ENCODE measurements at regions not wholly inside any gene's neighbourhood (a gene's known extent, or its start where the extent isn't known, plus 50 kb on each side); places are given as distances from the start of the nearest gene placed in this dataset.

DNA sequence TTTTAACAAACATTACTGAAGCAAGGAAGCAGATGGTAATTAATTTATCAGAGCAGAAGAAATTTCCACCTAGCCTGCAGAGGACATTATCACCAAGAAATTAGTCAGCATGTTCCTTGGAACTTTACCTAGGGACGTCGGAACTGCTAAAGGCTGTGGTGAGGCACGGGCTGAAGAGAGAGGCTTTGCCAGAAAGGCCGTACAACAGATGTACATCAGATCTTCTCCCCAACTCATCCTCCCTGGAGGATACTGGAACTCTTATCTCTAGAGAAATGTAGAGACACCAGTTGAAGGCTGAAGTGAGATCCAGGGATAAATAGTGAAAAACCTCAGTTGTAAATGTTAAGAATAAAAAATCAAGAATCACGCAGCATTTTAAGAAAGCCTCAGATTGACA, 257.1 kb downstream of the SAMD5 start:
- no peak for FAIRE-seq
- no peak for DNase-seq (ENCODE audit: insufficient read length)
- TF ChIP-seq POLR2A (IDR thresholded peaks at IDR 0.05; ENCODE audit: low read depth, low read length) (no peak), POLR2AphosphoS5 (IDR thresholded peaks at IDR 0.05; ENCODE audit: low read depth, low read length) (no peak), TAF1 (IDR thresholded peaks at IDR 0.05; ENCODE audit: borderline replicate concordance, low read depth, low read length) (no peak)

DNA sequence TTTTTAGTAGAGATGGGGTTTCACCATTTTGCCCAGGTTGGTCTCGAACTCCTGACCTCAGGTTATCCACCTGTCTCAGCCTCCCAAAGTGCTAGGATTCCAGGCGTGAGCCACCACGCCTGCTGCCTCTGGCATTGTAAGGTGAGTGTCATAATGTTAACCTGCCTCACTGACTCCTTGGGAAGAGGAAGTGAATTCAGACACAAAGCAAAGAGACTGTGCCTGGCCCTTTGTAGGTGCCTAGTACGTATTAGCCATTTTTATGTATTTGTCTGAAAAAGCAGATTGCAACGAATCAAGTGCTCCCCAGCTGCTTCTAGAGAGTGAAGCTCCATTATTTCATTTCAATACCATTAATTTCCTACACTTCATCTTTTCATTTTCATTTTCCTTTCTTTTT, 260.5 kb downstream of the SAMD5 start:
- no peak for FAIRE-seq
- TF ChIP-seq POLR2AphosphoS5 (IDR thresholded peaks at IDR 0.05; ENCODE audit: low read depth, low read length) = no peak
- no peak for TF ChIP-seq POLR2A (IDR thresholded peaks at IDR 0.05; ENCODE audit: low read depth, low read length)
- TF ChIP-seq TAF1 (IDR thresholded peaks at IDR 0.05; ENCODE audit: borderline replicate concordance, low read depth, low read length) = no peak

DNA sequence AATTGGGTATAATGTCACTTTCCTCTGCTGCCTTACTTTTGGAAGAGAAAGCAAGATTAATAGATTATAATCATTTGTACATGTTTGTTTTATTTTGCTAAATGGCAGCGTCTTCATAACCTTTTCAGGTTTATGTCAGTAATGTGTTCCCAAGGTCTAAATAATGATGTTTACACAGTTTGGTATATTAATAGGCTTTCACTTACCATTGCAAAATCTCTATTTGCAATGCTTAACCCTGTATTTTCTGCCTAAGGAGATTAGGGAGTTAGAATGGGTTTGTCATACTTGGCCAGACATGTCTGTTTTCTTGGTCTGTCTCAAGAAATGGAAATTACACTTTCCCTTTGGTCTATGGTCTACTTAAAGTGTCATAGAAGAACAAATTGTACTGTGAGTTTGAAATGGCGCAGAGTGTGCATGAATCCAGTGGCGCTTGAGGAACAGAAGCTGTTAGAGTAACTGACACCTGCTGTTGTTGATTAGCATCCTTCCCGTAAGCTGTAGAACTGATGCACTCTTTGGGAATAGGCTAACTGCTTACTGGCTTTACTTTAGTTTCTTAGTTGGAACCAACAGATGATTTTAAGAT, 261.1 kb downstream of the SAMD5 start:
- TF ChIP-seq POLR2A (IDR thresholded peaks at IDR 0.05; ENCODE audit: low read depth, low read length) = no peak
- TF ChIP-seq TAF1 (IDR thresholded peaks at IDR 0.05; ENCODE audit: borderline replicate concordance, low read depth, low read length) = no peak
- no peak for TF ChIP-seq POLR2AphosphoS5 (IDR thresholded peaks at IDR 0.05; ENCODE audit: low read depth, low read length)
- no peak for DNase-seq (ENCODE audit: insufficient read length)
- FAIRE-seq = no peak

More for the DNA sequence above, 260.5 kb downstream of the SAMD5 start:
- no peak for DNase-seq (ENCODE audit: insufficient read length)

DNA sequence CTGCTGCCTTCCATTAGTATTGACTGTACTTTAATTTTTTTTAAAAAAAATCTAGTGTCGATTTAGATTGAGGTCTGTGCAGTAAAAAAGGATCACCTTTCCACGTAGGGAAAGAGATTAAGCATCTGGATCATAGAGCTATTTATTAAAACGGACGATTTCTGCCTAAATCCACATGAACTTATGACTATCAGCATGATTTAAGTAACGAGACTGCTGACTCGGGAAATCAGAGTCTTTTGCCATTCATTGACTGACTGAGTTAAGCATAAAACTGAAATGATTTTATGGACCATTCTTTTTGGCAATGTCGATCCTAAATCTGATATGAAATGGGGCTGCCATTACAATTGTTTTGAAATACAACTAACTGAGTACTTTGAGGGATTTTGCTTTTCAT, 261.7 kb downstream of the SAMD5 start:
- no peak for TF ChIP-seq POLR2AphosphoS5 (IDR thresholded peaks at IDR 0.05; ENCODE audit: low read depth, low read length)
- no peak for TF ChIP-seq POLR2A (IDR thresholded peaks at IDR 0.05; ENCODE audit: low read depth, low read length)
- no peak for TF ChIP-seq TAF1 (IDR thresholded peaks at IDR 0.05; ENCODE audit: borderline replicate concordance, low read depth, low read length)
- FAIRE-seq (no peak), DNase-seq (ENCODE audit: insufficient read length) (no peak)

DNA sequence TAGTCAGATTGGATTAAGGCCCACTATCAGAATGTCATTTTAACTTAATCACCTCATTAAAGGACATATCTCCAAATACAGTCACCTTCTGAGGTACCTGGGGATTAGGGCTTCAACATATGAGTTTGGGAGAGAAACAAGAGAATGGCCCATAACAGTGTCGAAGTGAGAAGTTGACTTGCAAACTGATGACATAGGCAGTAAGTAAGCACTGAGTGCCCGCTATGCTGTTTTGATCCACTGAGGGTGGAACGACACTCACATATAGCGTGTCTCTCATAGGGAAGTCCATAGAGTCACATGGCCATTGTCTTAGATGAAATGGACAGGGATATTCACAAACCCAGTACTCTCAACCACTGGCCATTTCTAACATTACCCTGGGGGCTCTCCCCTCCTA, 264.2 kb downstream of the SAMD5 start:
- TF ChIP-seq POLR2AphosphoS5 (IDR thresholded peaks at IDR 0.05; ENCODE audit: low read depth, low read length) = no peak
- TF ChIP-seq POLR2A (IDR thresholded peaks at IDR 0.05; ENCODE audit: low read depth, low read length) = no peak
- TF ChIP-seq TAF1 (IDR thresholded peaks at IDR 0.05; ENCODE audit: borderline replicate concordance, low read depth, low read length) = no peak
- no peak for FAIRE-seq
- DNase-seq (ENCODE audit: insufficient read length) = no peak

DNA sequence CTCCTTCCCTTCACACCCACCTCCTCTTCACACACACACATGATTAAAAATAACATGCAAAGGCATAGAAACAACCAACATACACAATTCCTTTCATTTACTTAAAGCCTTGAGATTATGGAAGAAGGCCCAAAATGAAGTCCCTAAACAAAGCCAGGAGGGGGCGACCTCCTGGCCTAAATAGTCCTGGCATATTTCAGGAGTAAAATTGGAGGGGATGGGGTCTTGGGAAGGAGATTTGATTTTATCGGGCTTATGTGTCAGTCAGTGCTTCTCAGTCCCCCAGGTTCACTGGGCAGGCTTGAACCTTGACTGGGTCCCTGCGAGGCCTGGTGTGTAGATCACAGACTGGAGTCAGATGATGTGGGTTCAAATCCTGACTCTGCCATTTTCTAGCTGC, 266.4 kb downstream of the SAMD5 start:
- no peak for DNase-seq (ENCODE audit: insufficient read length)
- FAIRE-seq = no peak
- TF ChIP-seq POLR2AphosphoS5 (IDR thresholded peaks at IDR 0.05; ENCODE audit: low read depth, low read length) = no peak
- no peak for TF ChIP-seq TAF1 (IDR thresholded peaks at IDR 0.05; ENCODE audit: borderline replicate concordance, low read depth, low read length)
- no peak for TF ChIP-seq POLR2A (IDR thresholded peaks at IDR 0.05; ENCODE audit: low read depth, low read length)

DNA sequence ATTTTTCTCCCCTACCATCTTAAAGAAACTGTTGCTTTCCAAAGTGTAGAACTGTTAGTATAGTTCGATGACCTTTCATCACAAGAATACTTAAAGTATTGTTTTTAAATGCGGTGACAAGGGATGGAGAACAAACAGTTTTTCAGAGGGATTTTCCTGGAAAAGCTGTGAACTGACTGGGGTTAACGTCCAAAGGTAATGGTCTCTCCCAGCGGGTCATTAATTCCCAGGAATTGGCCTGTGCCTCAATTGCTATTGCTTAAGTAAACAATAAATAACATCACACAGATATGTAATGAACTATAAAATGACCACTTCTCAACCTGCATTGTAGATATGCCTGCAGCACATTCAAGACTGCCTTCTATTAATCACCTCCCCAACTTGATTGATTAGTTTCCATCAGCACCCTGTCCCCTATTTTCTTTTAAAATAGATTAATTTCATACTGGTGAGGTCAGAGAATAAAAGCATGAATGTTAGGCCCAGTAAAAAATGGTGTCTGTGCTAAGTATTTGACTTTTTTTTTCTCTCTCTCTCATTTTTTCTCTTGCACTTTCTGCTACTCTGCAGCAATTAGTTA, 268.2 kb downstream of the SAMD5 start:
- TF ChIP-seq POLR2A (IDR thresholded peaks at IDR 0.05; ENCODE audit: low read depth, low read length) (no peak), TAF1 (IDR thresholded peaks at IDR 0.05; ENCODE audit: borderline replicate concordance, low read depth, low read length) (no peak), POLR2AphosphoS5 (IDR thresholded peaks at IDR 0.05; ENCODE audit: low read depth, low read length) (no peak)
- DNase-seq (ENCODE audit: insufficient read length) = no peak
- FAIRE-seq = no peak

DNA sequence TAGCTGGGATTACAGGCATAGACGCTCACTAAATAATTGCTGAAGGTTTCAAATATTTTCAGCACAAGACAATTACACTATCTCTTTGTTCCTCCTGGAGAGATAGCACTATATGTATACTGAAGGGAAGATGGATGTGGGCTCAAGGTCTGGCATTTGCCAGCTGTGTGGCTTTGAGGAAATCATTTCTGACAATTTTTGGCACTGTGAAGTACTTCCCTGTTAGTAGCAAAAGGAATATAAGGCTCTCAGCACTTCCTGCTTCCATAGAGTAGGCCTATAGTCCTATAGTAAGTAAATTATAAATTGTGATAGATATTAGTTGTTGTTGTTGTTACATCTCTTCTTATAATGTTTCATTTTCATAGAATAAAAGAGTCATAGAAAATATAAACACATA, 271.1 kb downstream of the SAMD5 start:
- DNase-seq (ENCODE audit: insufficient read length) (no peak), FAIRE-seq (no peak)
- no peak for TF ChIP-seq POLR2AphosphoS5 (IDR thresholded peaks at IDR 0.05; ENCODE audit: low read depth, low read length)
- TF ChIP-seq TAF1 (IDR thresholded peaks at IDR 0.05; ENCODE audit: borderline replicate concordance, low read depth, low read length) = no peak
- no peak for TF ChIP-seq POLR2A (IDR thresholded peaks at IDR 0.05; ENCODE audit: low read depth, low read length)

DNA sequence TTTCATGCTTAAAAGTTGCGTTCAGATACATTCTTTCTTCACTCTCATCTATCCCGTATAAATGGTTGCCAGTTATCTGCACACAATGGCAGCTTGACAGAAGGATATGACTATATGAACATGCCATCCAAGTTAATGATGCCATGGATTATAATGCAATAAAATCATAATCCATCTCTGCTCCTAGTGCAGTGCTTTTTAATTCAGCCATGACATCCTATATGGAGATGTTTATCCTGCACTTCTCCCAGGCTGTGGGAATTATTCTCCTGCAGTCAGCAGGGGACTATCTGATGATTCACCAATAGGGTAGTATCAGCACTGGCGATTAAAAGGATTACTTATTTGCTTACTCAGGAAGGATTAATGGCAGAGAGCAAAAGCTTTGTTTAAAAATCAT, 273.8 kb downstream of the SAMD5 start:
- TF ChIP-seq TAF1 (IDR thresholded peaks at IDR 0.05; ENCODE audit: borderline replicate concordance, low read depth, low read length) = no peak
- no peak for TF ChIP-seq POLR2AphosphoS5 (IDR thresholded peaks at IDR 0.05; ENCODE audit: low read depth, low read length)
- TF ChIP-seq POLR2A (IDR thresholded peaks at IDR 0.05; ENCODE audit: low read depth, low read length) = no peak
- DNase-seq (ENCODE audit: insufficient read length) (no peak), FAIRE-seq (no peak)

DNA sequence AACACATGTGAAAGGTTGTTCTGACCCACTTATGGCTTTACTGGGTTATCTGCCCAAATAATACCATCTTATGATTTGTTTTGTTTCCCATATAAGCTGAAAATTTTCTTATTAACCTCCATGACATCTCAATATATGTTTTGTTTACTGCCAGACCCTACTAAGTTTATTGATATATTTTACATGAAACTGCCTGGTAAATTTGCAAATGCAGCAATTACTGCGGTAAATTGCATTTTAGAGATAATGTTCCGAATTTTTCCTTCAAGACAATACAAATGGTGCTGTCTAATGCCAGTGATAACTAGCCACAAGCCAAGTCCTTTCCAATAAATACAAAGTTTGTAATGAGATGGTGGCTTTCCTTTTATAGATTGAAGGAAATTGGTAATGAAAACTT, 275.9 kb downstream of the SAMD5 start:
- no peak for FAIRE-seq
- no peak for DNase-seq (ENCODE audit: insufficient read length)
- no peak for TF ChIP-seq POLR2A (IDR thresholded peaks at IDR 0.05; ENCODE audit: low read depth, low read length)
- no peak for TF ChIP-seq TAF1 (IDR thresholded peaks at IDR 0.05; ENCODE audit: borderline replicate concordance, low read depth, low read length)

DNA sequence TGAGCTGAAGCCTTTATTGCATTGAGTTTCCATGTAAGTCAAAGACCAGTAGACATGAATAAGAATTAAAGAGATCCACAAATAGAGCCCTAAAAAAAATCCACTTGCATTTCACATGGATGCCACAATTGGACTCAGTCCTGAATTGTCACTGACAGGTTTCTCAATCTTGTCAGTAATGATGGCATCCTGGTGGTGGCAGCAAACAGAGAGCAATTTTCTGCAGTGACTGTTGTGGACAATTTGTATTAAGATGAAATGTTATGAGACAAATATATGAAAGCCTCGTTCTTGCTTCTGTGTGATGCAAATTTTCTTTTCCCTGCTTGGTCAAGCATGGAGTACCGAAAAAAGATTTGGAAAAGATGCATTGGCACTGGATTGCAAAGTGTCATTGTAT, 278.9 kb downstream of the SAMD5 start:
- DNase-seq (ENCODE audit: insufficient read length) (no peak), FAIRE-seq (no peak)
- TF ChIP-seq POLR2A (IDR thresholded peaks at IDR 0.05; ENCODE audit: low read depth, low read length) (no peak), POLR2AphosphoS5 (IDR thresholded peaks at IDR 0.05; ENCODE audit: low read depth, low read length) (no peak), TAF1 (IDR thresholded peaks at IDR 0.05; ENCODE audit: borderline replicate concordance, low read depth, low read length) (no peak)

DNA sequence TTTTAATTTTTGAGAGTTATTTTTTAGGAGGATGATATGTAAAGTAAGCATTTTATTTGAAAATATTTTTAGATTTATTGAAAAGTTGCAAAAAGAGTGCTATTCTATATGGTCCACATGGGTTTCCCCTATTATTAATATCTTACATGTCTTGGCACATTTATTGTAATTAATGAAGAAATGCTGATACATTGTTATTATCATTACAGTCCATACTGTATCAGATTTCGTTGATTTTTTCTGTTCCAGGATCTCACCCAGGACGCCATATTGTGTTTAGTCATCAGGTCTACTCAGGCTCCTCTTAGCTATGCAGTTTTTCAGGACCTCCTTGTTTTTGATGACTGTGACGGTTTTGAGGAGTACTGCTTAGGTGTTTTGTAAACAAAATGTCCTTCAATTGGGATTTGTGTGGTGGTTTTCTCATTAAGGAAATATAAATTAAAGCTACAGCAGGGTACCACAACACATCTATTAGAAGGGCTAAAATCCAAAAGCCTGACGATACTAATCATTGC, 281.0 kb downstream of the SAMD5 start:
- DNase-seq (ENCODE audit: insufficient read length) = no peak
- no peak for FAIRE-seq

More for the DNA sequence above, 281.0 kb downstream of the SAMD5 start:
- TF ChIP-seq POLR2A (IDR thresholded peaks at IDR 0.05; ENCODE audit: low read depth, low read length) (no peak), POLR2AphosphoS5 (IDR thresholded peaks at IDR 0.05; ENCODE audit: low read depth, low read length) (no peak), TAF1 (IDR thresholded peaks at IDR 0.05; ENCODE audit: borderline replicate concordance, low read depth, low read length) (no peak)
